ENCODE measurements at regions not wholly inside any gene's neighbourhood (a gene's known extent, or its start where the extent isn't known, plus 50 kb on each side); places are given as distances from the start of the nearest gene placed in this dataset.

DNA sequence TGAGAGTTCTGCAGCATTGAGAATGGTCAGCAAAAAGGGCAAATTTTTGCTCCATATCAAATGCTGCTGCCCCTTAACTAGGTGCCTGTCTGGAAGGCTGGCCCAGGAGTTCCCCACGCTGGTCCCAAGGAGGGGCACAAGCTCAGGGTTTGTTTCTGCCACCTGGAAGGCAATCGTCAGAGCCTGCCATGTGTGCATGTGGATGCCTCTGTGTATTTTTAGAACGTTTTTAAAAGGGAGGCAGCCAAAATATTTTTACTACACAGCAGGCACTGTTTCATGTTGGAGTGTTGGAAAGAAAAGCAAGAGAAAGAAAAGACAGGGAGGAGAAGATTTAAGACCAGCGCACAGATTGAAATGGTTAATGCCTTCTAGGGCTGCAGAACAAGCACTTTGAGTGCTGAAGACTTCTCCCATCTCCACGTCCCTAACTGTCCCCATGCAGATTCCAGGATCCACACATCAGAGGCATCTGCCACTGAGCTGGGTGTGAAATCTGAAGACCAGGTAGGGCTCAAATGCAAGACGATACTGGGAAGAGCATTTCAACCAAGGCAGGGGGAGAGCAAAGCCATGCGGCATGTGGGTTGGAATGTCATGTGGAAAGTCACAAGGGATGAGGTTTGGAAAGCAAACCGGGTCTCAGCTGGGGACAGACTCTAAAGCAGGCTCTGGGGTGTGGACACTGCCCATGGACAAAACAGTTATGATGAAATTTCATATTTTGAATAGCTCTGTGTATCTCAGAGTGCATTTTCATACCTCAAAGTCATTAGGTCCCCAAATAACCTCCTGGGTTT is 557.2 kb downstream of the BCL11B start:
- Mint-ChIP-seq H3K4me3 (no peak overlapping the region), H3K27me3 (ENCODE audit: low read depth) (no peaks in the 10 kb centered on the region; the same call in 1 of the 2 replicates), H3K4me1 (peaks cover 5% of the 10 kb centered on the region; the same call in 1 of the 2 replicates), H3K36me3 (no peaks in the 10 kb centered on the region), H3K9me3 (no peaks in the 10 kb centered on the region), H3K27ac (no peak overlapping the region)
- ChIA-PET POLR2A (no interaction called here), CTCF (interaction anchor here (1.0 kb wide), 1 partner anchor 473 kb away, joined by 3 read pairs; no protein-coding TSS in a partner anchor)
- TF ChIP-seq, protein P1, sequence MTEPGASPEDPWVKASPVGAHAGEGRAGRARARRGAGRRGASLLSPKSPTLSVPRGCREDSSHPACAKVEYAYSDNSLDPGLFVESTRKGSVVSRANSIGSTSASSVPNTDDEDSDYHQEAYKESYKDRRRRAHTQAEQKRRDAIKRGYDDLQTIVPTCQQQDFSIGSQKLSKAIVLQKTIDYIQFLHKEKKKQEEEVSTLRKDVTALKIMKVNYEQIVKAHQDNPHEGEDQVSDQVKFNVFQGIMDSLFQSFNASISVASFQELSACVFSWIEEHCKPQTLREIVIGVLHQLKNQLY (CRISPR knock-in tag; IDR thresholded peaks at IDR 0.05): no peak
- TF ChIP-seq, protein P2, sequence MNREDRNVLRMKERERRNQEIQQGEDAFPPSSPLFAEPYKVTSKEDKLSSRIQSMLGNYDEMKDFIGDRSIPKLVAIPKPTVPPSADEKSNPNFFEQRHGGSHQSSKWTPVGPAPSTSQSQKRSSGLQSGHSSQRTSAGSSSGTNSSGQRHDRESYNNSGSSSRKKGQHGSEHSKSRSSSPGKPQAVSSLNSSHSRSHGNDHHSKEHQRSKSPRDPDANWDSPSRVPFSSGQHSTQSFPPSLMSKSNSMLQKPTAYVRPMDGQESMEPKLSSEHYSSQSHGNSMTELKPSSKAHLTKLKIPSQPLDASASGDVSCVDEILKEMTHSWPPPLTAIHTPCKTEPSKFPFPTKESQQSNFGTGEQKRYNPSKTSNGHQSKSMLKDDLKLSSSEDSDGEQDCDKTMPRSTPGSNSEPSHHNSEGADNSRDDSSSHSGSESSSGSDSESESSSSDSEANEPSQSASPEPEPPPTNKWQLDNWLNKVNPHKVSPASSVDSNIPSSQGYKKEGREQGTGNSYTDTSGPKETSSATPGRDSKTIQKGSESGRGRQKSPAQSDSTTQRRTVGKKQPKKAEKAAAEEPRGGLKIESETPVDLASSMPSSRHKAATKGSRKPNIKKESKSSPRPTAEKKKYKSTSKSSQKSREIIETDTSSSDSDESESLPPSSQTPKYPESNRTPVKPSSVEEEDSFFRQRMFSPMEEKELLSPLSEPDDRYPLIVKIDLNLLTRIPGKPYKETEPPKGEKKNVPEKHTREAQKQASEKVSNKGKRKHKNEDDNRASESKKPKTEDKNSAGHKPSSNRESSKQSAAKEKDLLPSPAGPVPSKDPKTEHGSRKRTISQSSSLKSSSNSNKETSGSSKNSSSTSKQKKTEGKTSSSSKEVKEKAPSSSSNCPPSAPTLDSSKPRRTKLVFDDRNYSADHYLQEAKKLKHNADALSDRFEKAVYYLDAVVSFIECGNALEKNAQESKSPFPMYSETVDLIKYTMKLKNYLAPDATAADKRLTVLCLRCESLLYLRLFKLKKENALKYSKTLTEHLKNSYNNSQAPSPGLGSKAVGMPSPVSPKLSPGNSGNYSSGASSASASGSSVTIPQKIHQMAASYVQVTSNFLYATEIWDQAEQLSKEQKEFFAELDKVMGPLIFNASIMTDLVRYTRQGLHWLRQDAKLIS (CRISPR knock-in tag; IDR thresholded peaks at IDR 0.05; ENCODE audit: borderline replicate concordance): no peak
- TF ChIP-seq NR2C2 (CRISPR knock-in tag; IDR thresholded peaks at IDR 0.05): no peak
- TF ChIP-seq, protein P3, sequence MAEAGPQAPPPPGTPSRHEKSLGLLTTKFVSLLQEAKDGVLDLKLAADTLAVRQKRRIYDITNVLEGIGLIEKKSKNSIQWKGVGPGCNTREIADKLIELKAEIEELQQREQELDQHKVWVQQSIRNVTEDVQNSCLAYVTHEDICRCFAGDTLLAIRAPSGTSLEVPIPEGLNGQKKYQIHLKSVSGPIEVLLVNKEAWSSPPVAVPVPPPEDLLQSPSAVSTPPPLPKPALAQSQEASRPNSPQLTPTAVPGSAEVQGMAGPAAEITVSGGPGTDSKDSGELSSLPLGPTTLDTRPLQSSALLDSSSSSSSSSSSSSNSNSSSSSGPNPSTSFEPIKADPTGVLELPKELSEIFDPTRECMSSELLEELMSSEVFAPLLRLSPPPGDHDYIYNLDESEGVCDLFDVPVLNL (CRISPR knock-in tag; IDR thresholded peaks at IDR 0.05; ENCODE audit: borderline replicate concordance, low read depth): no peak
- TF ChIP-seq ERG (CRISPR knock-in tag; IDR thresholded peaks at IDR 0.05): no peak
- no peak for TF ChIP-seq ZNF317 (CRISPR knock-in tag; IDR thresholded peaks at IDR 0.05; ENCODE audit: borderline replicate concordance, low read depth)
- ATAC-seq: no peak
- DNase-seq (ENCODE audit: low spot score): no peak

DNA sequence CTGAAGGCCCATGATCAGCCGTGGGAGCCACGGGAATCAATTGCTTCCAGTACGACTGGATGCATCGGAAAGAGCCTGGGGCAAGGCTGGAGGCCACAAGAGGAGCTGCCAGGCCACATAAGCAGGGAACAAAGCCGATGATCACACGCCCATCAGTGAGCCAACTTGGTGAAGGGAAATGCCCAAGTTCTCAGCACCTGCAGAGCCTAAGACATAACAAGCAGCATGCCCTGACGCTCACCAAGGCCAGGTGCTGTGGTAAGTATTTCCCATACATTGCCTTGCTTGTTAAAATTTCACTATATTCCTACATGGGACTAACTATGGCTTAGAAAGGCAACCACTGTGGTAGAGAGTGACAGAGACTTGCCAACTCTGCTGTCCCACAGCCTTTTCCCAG is 555.9 kb downstream of the BCL11B start:
- no peaks in the 10 kb centered on the region; the same call in 1 of the 2 replicates for H3K27me3 Mint-ChIP-seq (ENCODE audit: low read depth)
- H3K36me3 Mint-ChIP-seq: no peaks in the 10 kb centered on the region
- H3K27ac Mint-ChIP-seq: no peak overlapping the region
- ATAC-seq (no peak), DNase-seq (ENCODE audit: low spot score) (no peak)
- H3K9me3 Mint-ChIP-seq: no peaks in the 10 kb centered on the region
- CTCF ChIA-PET: no interaction called here
- peaks cover 8% of the 10 kb centered on the region; the same call in 1 of the 2 replicates for H3K4me1 Mint-ChIP-seq
- H3K4me3 Mint-ChIP-seq: no peak overlapping the region
- POLR2A ChIA-PET: no interaction called here
- TF ChIP-seq ZNF425 (CRISPR knock-in tag; conservative IDR thresholded peaks at IDR 0.05) (no peak), ELF4 (CRISPR knock-in tag; IDR thresholded peaks at IDR 0.05; ENCODE audit: low read depth) (no peak), IRF1 (CRISPR knock-in tag; IDR thresholded peaks at IDR 0.05) (no peak), ZNF423 (CRISPR knock-in tag; IDR thresholded peaks at IDR 0.05) (no peak), E2F1 (CRISPR knock-in tag; IDR thresholded peaks at IDR 0.05) (no peak), ZNF138 (CRISPR knock-in tag; conservative IDR thresholded peaks at IDR 0.05) (no peak), FOXJ3 (CRISPR knock-in tag; IDR thresholded peaks at IDR 0.05; ENCODE audit: borderline replicate concordance) (no peak), FOXK1 (CRISPR knock-in tag; IDR thresholded peaks at IDR 0.05) (no peak), ZNF671 (CRISPR knock-in tag; IDR thresholded peaks at IDR 0.05) (no peak), RELA (CRISPR knock-in tag; IDR thresholded peaks at IDR 0.05; ENCODE audit: borderline replicate concordance) (no peak), ZBTB21 (CRISPR knock-in tag; IDR thresholded peaks at IDR 0.05; ENCODE audit: borderline replicate concordance) (no peak), JAZF1 (CRISPR knock-in tag; IDR thresholded peaks at IDR 0.05) (no peak)
- TF ChIP-seq, protein P4, sequence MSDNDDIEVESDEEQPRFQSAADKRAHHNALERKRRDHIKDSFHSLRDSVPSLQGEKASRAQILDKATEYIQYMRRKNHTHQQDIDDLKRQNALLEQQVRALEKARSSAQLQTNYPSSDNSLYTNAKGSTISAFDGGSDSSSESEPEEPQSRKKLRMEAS (CRISPR knock-in tag; IDR thresholded peaks at IDR 0.05): no peak
- TF ChIP-seq, protein P5, sequence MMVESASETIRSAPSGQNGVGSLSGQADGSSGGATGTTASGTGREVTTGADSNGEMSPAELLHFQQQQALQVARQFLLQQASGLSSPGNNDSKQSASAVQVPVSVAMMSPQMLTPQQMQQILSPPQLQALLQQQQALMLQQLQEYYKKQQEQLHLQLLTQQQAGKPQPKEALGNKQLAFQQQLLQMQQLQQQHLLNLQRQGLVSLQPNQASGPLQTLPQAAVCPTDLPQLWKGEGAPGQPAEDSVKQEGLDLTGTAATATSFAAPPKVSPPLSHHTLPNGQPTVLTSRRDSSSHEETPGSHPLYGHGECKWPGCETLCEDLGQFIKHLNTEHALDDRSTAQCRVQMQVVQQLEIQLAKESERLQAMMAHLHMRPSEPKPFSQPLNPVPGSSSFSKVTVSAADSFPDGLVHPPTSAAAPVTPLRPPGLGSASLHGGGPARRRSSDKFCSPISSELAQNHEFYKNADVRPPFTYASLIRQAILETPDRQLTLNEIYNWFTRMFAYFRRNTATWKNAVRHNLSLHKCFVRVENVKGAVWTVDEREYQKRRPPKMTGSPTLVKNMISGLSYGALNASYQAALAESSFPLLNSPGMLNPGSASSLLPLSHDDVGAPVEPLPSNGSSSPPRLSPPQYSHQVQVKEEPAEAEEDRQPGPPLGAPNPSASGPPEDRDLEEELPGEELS (CRISPR knock-in tag; IDR thresholded peaks at IDR 0.05): no peak

Measured in WTC11 (cell line).